A673 (cell line): ENCODE measurements at regions not wholly inside any gene's neighbourhood (a gene's known extent, or its start where the extent isn't known, plus 50 kb on each side); places are given as distances from the start of the nearest gene placed in this dataset.

Experiments
- BruUV-seq: library from RNA; stranded (reverse); fragments of 400-500 nt; replicated peaks from 2 replicates; lab custom pipeline; 2021; lab: Mats Ljungman, UMichigan
- CTCF ChIA-PET: fragments of 300-600 bp; sonication (Branson Sonifier 250); formaldehyde crosslinking; loops from one replicate; lab custom pipeline; 2022; ENCODE audit warnings: antibody characterized with exemption; lab: Charles Lee
- POLR2A ChIA-PET: fragments of 300-600 bp; sonication (Branson Sonifier 250); formaldehyde crosslinking; loops from one replicate; lab custom pipeline; 2022; ENCODE audit warnings: antibody characterized with exemption; ENCODE audit not compliant: low non-redundant PET; lab: Charles Lee
- DNase-seq: peaks from one replicate; pipeline ENCODE4 v3.0.0-alpha.2; 2015; ENCODE audit warnings: low spot score
- H3K27ac ChIP-seq: fragments of 200-600 bp; sonication (generic); 2 replicates; pipeline ENCODE4 v1.5.1; 2016; ENCODE audit warnings: mixed run types, low read depth, mild to moderate bottlenecking, mixed read lengths, antibody characterized with exemption, low read length; ENCODE audit not compliant: poor library complexity, severe bottlenecking
- H3K27me3 ChIP-seq: fragments of 200-600 bp; sonication (generic); replicated peaks from 2 replicates; pipeline ENCODE4 v1.6.1; 2017; ENCODE audit warnings: mixed run types, low read depth, mild to moderate bottlenecking, mixed read lengths, antibody characterized with exemption, low read length; ENCODE audit not compliant: insufficient read depth, poor library complexity
- H3K36me3 ChIP-seq: fragments of 200-600 bp; sonication (generic); 2 replicates; pipeline ENCODE4 v1.6.1; 2016; ENCODE audit warnings: mixed run types, mild to moderate bottlenecking, mixed read lengths, antibody characterized with exemption, low read length; ENCODE audit not compliant: insufficient read depth, poor library complexity, severe bottlenecking
- H3K4me1 ChIP-seq: fragments of 200-600 bp; sonication (generic); 2 replicates; pipeline ENCODE4 v1.6.1; 2017; ENCODE audit warnings: mixed run types, mild to moderate bottlenecking, mixed read lengths, antibody characterized with exemption, low read length; ENCODE audit not compliant: insufficient read depth, poor library complexity, severe bottlenecking
- H3K4me3 ChIP-seq: fragments of 200-600 bp; sonication (generic); 2 replicates; pipeline ENCODE4 v1.5.1; 2016; ENCODE audit warnings: low read depth, mixed run types, mild to moderate bottlenecking, mixed read lengths, low read length; ENCODE audit not compliant: poor library complexity, severe bottlenecking
- H3K9me3 ChIP-seq: fragments of 200-600 bp; sonication (generic); 2 replicates; pipeline ENCODE4 v1.6.1; 2016; ENCODE audit warnings: mixed run types, low read depth, mild to moderate bottlenecking, mixed read lengths, antibody characterized with exemption, low read length; ENCODE audit not compliant: poor library complexity, severe bottlenecking
- EZH2 ChIP-seq: fragments of 200-600 bp; sonication (generic); IDR thresholded peaks from 2 replicates; pipeline ENCODE4 v1.6.1; 2017; ENCODE audit warnings: borderline replicate concordance, low read depth, mild to moderate bottlenecking, mixed read lengths, antibody characterized with exemption, low read length; ENCODE audit not compliant: poor library complexity, severe bottlenecking
- intact Hi-C: fragments of 100-400 bp; cut with micrococcal nuclease; formaldehyde crosslinking; loops from one replicate; pipeline ENCODE4 v1.10.0; 2022; ENCODE audit not compliant: unreplicated experiment
- TF ChIP-seq, protein P1 (sequence below): fragments of 300-800, 200-600 bp; sonication (generic); conservative IDR thresholded peaks from 2 replicates; pipeline ENCODE4 v1.5.1; 2017; ENCODE audit warnings: low read depth, mild to moderate bottlenecking, antibody characterized with exemption, low read length, moderate library complexity, mixed read lengths

DNA sequence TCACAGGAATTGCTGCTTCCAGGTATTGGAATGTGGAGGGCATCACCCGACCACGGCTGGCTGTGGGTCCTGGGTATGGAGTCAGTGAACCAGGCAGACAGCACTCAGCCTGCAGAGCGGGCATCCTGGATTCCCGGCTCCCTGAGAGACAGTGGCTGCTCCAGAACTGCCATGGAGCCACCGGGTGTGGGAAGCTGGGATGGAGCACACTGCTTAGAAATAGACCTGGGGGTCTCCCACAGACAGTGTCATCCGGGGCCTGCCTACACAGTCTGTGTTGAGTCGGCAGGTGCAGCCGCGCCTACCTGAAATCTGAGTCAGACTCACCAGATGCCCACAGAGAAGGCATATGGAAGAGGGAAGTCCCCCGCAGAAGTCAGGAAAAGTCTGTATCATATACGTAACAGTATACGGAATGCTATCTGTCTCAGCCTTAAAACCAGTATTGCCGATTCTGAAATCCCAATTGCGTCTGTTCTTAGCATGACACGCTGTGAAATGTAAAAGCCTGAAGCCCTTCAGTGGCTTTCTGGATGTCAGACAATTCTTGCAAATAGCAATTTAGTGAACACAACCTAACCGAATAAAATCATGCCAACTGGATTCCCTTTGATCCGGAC, 509.7 kb upstream of the MYT1L start:
- intact Hi-C loops: no loop called here
- DNase-seq: no peak
- no peaks in the 10 kb centered on the region for H3K9me3 ChIP-seq
- no peaks in the 10 kb centered on the region for H3K27me3 ChIP-seq
- H3K27ac ChIP-seq: no peak overlapping the region
- no peaks in the 10 kb centered on the region for H3K36me3 ChIP-seq
- no TSS peak for BruUV-seq
- ChIA-PET POLR2A (no interaction called here), CTCF (no interaction called here)
- TF ChIP-seq EZH2: no peak
- H3K4me3 ChIP-seq: no peak overlapping the region
- H3K4me1 ChIP-seq: no peaks in the 10 kb centered on the region

DNA sequence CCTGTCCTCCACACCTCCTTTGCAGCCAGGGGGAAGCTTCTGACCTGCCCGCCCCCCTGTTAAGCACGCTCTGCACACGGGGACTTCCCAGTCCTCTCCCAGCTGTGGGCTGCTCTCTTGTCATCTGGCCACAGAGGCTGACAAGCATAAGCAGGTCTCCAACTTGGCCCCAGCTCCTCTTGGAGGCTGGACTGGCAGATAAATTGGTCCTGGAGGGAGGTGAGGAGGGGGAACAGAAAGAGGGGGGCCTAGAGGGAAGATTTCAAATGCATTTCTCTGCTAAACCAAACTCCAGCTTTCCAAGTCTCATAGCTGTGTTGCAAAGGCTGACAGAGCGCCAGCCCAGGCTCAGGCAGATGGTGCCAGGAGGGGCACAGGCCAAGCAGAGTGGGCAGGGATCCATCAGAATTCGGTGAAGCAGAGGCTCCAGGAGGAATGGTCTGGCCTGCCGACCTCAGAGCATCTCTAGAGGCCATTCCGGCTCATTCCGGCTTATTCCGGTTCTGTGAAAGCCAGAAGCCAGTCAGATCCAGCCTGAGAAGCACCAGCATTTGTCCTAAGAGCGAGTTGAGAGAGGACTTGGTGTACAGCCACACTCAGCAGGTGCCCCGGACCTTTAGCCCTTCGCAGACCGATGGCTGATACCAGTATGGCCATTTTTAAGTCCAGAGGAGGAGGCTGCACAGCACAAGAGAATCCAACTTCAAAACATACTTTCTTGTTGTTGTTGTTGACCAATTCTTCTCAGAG, 508.9 kb upstream of the MYT1L start:
- CTCF ChIA-PET: no interaction called here
- no peak for TF ChIP-seq EZH2
- TF ChIP-seq, protein P1, sequence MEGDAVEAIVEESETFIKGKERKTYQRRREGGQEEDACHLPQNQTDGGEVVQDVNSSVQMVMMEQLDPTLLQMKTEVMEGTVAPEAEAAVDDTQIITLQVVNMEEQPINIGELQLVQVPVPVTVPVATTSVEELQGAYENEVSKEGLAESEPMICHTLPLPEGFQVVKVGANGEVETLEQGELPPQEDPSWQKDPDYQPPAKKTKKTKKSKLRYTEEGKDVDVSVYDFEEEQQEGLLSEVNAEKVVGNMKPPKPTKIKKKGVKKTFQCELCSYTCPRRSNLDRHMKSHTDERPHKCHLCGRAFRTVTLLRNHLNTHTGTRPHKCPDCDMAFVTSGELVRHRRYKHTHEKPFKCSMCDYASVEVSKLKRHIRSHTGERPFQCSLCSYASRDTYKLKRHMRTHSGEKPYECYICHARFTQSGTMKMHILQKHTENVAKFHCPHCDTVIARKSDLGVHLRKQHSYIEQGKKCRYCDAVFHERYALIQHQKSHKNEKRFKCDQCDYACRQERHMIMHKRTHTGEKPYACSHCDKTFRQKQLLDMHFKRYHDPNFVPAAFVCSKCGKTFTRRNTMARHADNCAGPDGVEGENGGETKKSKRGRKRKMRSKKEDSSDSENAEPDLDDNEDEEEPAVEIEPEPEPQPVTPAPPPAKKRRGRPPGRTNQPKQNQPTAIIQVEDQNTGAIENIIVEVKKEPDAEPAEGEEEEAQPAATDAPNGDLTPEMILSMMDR: no peak
- H3K27ac ChIP-seq: no peak overlapping the region

DNA sequence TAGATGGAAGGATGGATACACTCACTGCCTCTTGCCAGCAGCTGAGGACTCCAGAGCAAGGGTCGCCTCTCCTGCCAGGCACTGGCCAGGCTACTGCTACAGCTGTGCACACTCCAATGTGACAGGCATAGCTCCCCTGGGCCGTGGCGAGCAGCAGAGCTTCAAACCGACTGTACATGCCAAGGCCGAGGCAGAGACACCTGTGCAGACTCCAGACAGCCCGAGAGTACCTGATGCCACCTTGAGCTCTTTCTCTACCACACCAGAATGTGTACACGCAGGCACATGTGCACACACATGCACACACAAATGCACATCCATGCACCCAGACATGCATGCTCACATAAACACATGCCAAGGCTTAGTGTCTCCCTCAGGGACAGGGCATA, 508.3 kb upstream of the MYT1L start:
- no peaks in the 10 kb centered on the region for H3K9me3 ChIP-seq
- ChIA-PET CTCF (no interaction called here), POLR2A (no interaction called here)
- no peaks in the 10 kb centered on the region for H3K27me3 ChIP-seq
- no peak overlapping the region for H3K27ac ChIP-seq
- no peak for DNase-seq
- H3K4me3 ChIP-seq: no peak overlapping the region
- H3K4me1 ChIP-seq: no peaks in the 10 kb centered on the region
- intact Hi-C loops: no loop called here
- BruUV-seq: no TSS peak
- H3K36me3 ChIP-seq: no peaks in the 10 kb centered on the region
- TF ChIP-seq EZH2: no peak
- TF ChIP-seq, protein P1: no peak

More for the DNA sequence above, 508.9 kb upstream of the MYT1L start:
- BruUV-seq: no TSS peak
- H3K4me3 ChIP-seq: no peak overlapping the region
- intact Hi-C loops: no loop called here
- no peak for DNase-seq
- H3K36me3 ChIP-seq: no peaks in the 10 kb centered on the region
- POLR2A ChIA-PET: no interaction called here
- no peaks in the 10 kb centered on the region for H3K9me3 ChIP-seq
- no peaks in the 10 kb centered on the region for H3K4me1 ChIP-seq
- no peaks in the 10 kb centered on the region for H3K27me3 ChIP-seq
